ENCODE measurements at regions not wholly inside any gene's neighbourhood (a gene's known extent, or its start where the extent isn't known, plus 50 kb on each side); places are given as distances from the start of the nearest gene placed in this dataset.

GRCh38 chr2:65512783-65513182 lies 80.4 kb upstream of the SPRED2 start:
- TF ChIP-seq, protein P1, sequence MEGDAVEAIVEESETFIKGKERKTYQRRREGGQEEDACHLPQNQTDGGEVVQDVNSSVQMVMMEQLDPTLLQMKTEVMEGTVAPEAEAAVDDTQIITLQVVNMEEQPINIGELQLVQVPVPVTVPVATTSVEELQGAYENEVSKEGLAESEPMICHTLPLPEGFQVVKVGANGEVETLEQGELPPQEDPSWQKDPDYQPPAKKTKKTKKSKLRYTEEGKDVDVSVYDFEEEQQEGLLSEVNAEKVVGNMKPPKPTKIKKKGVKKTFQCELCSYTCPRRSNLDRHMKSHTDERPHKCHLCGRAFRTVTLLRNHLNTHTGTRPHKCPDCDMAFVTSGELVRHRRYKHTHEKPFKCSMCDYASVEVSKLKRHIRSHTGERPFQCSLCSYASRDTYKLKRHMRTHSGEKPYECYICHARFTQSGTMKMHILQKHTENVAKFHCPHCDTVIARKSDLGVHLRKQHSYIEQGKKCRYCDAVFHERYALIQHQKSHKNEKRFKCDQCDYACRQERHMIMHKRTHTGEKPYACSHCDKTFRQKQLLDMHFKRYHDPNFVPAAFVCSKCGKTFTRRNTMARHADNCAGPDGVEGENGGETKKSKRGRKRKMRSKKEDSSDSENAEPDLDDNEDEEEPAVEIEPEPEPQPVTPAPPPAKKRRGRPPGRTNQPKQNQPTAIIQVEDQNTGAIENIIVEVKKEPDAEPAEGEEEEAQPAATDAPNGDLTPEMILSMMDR (IDR thresholded peaks at IDR 0.05) = no peak
- no peak for TF ChIP-seq ZFX (IDR thresholded peaks at IDR 0.05; ENCODE audit: borderline replicate concordance)
